Upper lobe of right lung (tissue), 1 donor: ENCODE measurements at regions not wholly inside any gene's neighbourhood (a gene's known extent, or its start where the extent isn't known, plus 50 kb on each side); places are given as distances from the start of the nearest gene placed in this dataset.

Source experiments
- ATAC-seq: fragments of 200-7000 bp; cut with Tn5 transposase; one replicate; pipeline ENCODE4 v1.9.1; 2020; ENCODE audit warnings: mild to moderate bottlenecking, moderate library complexity
- DNase-seq: peaks from one replicate; pipeline ENCODE4 v3.0.0-alpha.2; 2020
- H3K27ac ChIP-seq: fragments of 200-600 bp; one replicate; pipeline ENCODE4 v1.8.0; 2022
- H3K27me3 ChIP-seq: fragments of 200-600 bp; one replicate; pipeline ENCODE4 v1.8.0; 2022; ENCODE audit warnings: mild to moderate bottlenecking
- H3K36me3 ChIP-seq: fragments of 200-600 bp; one replicate; pipeline ENCODE4 v1.8.0; 2022
- H3K4me1 ChIP-seq: fragments of 200-600 bp; one replicate; pipeline ENCODE4 v1.8.0; 2022
- H3K4me3 ChIP-seq: fragments of 200-600 bp; one replicate; pipeline ENCODE4 v1.8.0; 2022; ENCODE audit warnings: mild to moderate bottlenecking
- H3K9me3 ChIP-seq: fragments of 200-600 bp; one replicate; pipeline ENCODE4 v1.8.0; 2022
- CTCF ChIP-seq: fragments of 200-600 bp; IDR thresholded peaks from one replicate; pipeline ENCODE4 v1.8.0; 2022; ENCODE audit warnings: antibody characterized with exemption
- intact Hi-C: fragments of 100-400 bp; cut with DNase I; formaldehyde crosslinking; loops from one replicate; pipeline ENCODE4 v1.11.0; 2022
- donor health status: DM: no; HTN: yes; CAD: no; lungs with severe emphysema.

GRCh38 chr12:5379749-5380496, 52.0 kb upstream of the NTF3 start:
- no peak for TF ChIP-seq CTCF
- ATAC-seq (peak; percentile 14), DNase-seq (no peak)
- no peaks in the 10 kb centered on the region for H3K36me3 ChIP-seq
- intact Hi-C loops: no loop called here
- no peaks in the 10 kb centered on the region for H3K27me3 ChIP-seq
- no peaks in the 10 kb centered on the region for H3K4me1 ChIP-seq
- no peak overlapping the region for H3K4me3 ChIP-seq
- H3K27ac ChIP-seq: no peak overlapping the region
- no peaks in the 10 kb centered on the region for H3K9me3 ChIP-seq
